ENCODE measurements at regions not wholly inside any gene's neighbourhood (a gene's known extent, or its start where the extent isn't known, plus 50 kb on each side); places are given as distances from the start of the nearest gene placed in this dataset.

DNA sequence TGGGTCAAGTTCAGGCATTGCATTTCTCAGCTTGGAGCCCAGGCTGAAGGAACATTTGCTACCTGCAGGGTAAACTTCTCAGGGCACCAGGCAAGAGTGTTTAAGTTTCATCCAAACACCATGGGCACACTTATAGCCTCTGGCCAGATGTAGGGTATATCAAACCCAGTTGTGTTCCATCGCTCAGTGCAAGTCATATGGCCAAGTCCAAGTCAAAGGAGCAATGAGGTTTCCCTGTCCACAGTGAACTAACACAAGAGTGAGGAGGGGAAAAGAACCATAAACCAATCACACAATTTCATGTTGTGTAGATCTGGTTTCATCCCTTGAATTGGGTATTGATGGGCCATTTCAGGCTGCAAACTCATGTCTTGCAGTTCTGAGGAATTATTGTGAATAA is 107.2 kb downstream of the SOX11 start:
- Histone ChIP-seq H3K23ac (ENCODE audit: insufficient read length, low read depth, low read length) (no peak overlapping the region), H3K79me1 (ENCODE audit: insufficient read depth, low read depth, low read length, poor library complexity, severe bottlenecking) (no peaks in the 10 kb centered on the region), H3K23me2 (ENCODE audit: insufficient read length, low read depth, low read length, poor library complexity, severe bottlenecking) (no peaks in the 10 kb centered on the region), H3K4ac (ENCODE audit: low read depth, low read length) (no peak overlapping the region), H3K27ac (ENCODE audit: insufficient read length, low read depth, low read length) (no peak overlapping the region), H2BK5ac (ENCODE audit: insufficient read length, low read length) (no peak overlapping the region), H4K5ac (ENCODE audit: insufficient read length, low read depth, low read length) (no peak overlapping the region), H2BK15ac (ENCODE audit: low read depth, low read length) (no peak overlapping the region), H3K9me3 (ENCODE audit: control insufficient read depth, low read depth, low read length) (peaks cover 5% of the 10 kb centered on the region), H2BK20ac (ENCODE audit: low read depth, low read length, poor library complexity, severe bottlenecking) (no peak overlapping the region), H3K27me3 (ENCODE audit: insufficient read depth, low read length) (no peaks in the 10 kb centered on the region), H4K91ac (ENCODE audit: insufficient read length, low read depth, low read length) (no peak overlapping the region), H3K79me2 (ENCODE audit: insufficient read depth, low read length) (no peaks in the 10 kb centered on the region), H4K8ac (replicated peaks; ENCODE audit: insufficient read length, low read depth, low read length) (no peak overlapping the region), H3K56ac (ENCODE audit: insufficient read length, low read depth, low read length) (no peak overlapping the region), H3K4me2 (ENCODE audit: insufficient read depth, insufficient read length, low read length) (no peak overlapping the region), H2BK12ac (ENCODE audit: insufficient read length, low read depth, low read length) (no peak overlapping the region), H3K4me1 (ENCODE audit: insufficient read depth, low read length) (0 out of 2 replicates have a peak, but pooled peaks cover 2% of the 10 kb centered on the region), H3T11ph (ENCODE audit: low read length) (no peak overlapping the region), H2BK120ac (ENCODE audit: low read depth, low read length, poor library complexity, severe bottlenecking) (no peak overlapping the region), H3K9ac (ENCODE audit: extremely low read depth, insufficient read length, low read length) (no peak overlapping the region), H3K18ac (ENCODE audit: insufficient read length, low read depth, low read length) (no peak overlapping the region), H3K14ac (ENCODE audit: insufficient read depth, low read length) (no peak overlapping the region), H4K20me1 (ENCODE audit: control insufficient read depth, insufficient read depth, insufficient read length) (no peaks in the 10 kb centered on the region), H2AK5ac (ENCODE audit: insufficient read length, low read length) (no peak overlapping the region), H2AFZ (ENCODE audit: low read length) (no peak overlapping the region)
- Mint-ChIP-seq H3K27ac (no peak overlapping the region), H3K27me3 (ENCODE audit: low read depth) (no peaks in the 10 kb centered on the region), H3K36me3 (ENCODE audit: insufficient read depth in 1 of 3, low read depth in 3 of 3) (peaks cover 12 to 18% (median 16%) of the 10 kb centered on the region in 3 experiments), H3K4me3 (no peak overlapping the region), H3K4me1 (peaks cover 14 to 18% of the 10 kb centered on the region in 2 experiments), H3K9me3 (peaks cover 19 to 21% of the 10 kb centered on the region in 2 experiments)
- WGBS (ENCODE audit: extremely low coverage, insufficient read length, low lambda C conversion rate), result no CpG with 5 or more reads among the region's 1 CpG
- no peak for DNase-seq
- TF ChIP-seq, protein P1, sequence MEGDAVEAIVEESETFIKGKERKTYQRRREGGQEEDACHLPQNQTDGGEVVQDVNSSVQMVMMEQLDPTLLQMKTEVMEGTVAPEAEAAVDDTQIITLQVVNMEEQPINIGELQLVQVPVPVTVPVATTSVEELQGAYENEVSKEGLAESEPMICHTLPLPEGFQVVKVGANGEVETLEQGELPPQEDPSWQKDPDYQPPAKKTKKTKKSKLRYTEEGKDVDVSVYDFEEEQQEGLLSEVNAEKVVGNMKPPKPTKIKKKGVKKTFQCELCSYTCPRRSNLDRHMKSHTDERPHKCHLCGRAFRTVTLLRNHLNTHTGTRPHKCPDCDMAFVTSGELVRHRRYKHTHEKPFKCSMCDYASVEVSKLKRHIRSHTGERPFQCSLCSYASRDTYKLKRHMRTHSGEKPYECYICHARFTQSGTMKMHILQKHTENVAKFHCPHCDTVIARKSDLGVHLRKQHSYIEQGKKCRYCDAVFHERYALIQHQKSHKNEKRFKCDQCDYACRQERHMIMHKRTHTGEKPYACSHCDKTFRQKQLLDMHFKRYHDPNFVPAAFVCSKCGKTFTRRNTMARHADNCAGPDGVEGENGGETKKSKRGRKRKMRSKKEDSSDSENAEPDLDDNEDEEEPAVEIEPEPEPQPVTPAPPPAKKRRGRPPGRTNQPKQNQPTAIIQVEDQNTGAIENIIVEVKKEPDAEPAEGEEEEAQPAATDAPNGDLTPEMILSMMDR (conservative IDR thresholded peaks at IDR 0.05), result no peak

All from H9 (cell line).